A549 (cell line): ENCODE measurements at regions not wholly inside any gene's neighbourhood (a gene's known extent, or its start where the extent isn't known, plus 50 kb on each side); places are given as distances from the start of the nearest gene placed in this dataset.
A peak's percentile ranks its signal among the peaks of the same experiment; 100 is the strongest.

Experiments used
- ATAC-seq, 2 experiments: fragments of 200-7000 bp in 1 of 2; fragments of >200 bp in 1 of 2; cut with Nextera tagmentation in 1 of 2; cut with Tn5 transposase in 1 of 2; 3 replicates each; pipeline versions ENCODE4 v1.8.0 to v1.9.1; 2018 to 2020; ENCODE audit warnings: mild to moderate bottlenecking in 1 of 2, moderate library complexity in 1 of 2
- CTCF ChIA-PET: fragments of 300-600 bp; sonication (Branson Sonifier 250); formaldehyde crosslinking; extraction: SDS; loops from one replicate; lab custom pipeline; 2021; ENCODE audit warnings: antibody characterized with exemption, inconsistent platforms; lab: Yijun Ruan, JAX
- POLR2A ChIA-PET: fragments of 350-600 bp; formaldehyde crosslinking; extraction: SDS; loops from one replicate; lab custom pipeline; 2021; ENCODE audit warnings: antibody characterized with exemption, inconsistent platforms; lab: Yijun Ruan, JAX
- DNase-seq, 2 experiments: peaks; one replicate each; pipeline versions ENCODE4 v3.0.0 to v3.0.0-alpha.2; 2011 to 2016; ENCODE audit warnings: low read depth in 1 of 2, low spot score in 1 of 2
- FAIRE-seq: peaks from 2 replicates; lab custom pipeline; 2011; peaks lifted over from hg19 to GRCh38; lab: Jason Lieb, UNC
- H3K27ac ChIP-seq, 2 experiments: fragments of >200 bp; sonication (Bioruptor Twin); formaldehyde crosslinking; 3 replicates each; pipeline ENCODE4 v1.5.1; 2016 to 2017
- H3K4me1 ChIP-seq: fragments of >200 bp; sonication (Bioruptor Twin); formaldehyde crosslinking; 3 replicates; pipeline ENCODE4 v1.6.1; 2016
- H3K4me2 ChIP-seq: fragments of >200 bp; sonication (Bioruptor Twin); formaldehyde crosslinking; 3 replicates; pipeline ENCODE4 v1.6.1; 2016
- H3K4me3 ChIP-seq: fragments of >200 bp; sonication (Bioruptor Twin); formaldehyde crosslinking; 3 replicates; pipeline ENCODE4 v1.5.1; 2016
- H3K9me3 ChIP-seq: fragments of >200 bp; sonication (Bioruptor Twin); formaldehyde crosslinking; 3 replicates; pipeline ENCODE4 v1.6.1; 2016
- BCL3 ChIP-seq: fragments of >200 bp; sonication (Bioruptor Twin); formaldehyde crosslinking; IDR thresholded peaks from 3 replicates; pipeline ENCODE4 v1.6.1; 2016
- BHLHE40 ChIP-seq: IDR thresholded peaks from 2 replicates; pipeline ENCODE4 v1.6.1; 2012; ENCODE audit warnings: low read depth, low read length, inconsistent platforms
- CBX8 ChIP-seq: fragments of 200-600 bp; sonication (generic); IDR thresholded peaks from 2 replicates; pipeline ENCODE4 v1.6.1; 2016
- CTCF ChIP-seq: fragments of >200 bp; sonication (Bioruptor Twin); formaldehyde crosslinking; IDR thresholded peaks from 3 replicates; pipeline ENCODE4 v1.5.1; 2016
- EP300 ChIP-seq, 2 experiments: fragments of >200 bp; sonication (Bioruptor Twin); formaldehyde crosslinking; IDR thresholded peaks; 2 replicates in 1 of 2; 3 replicates in 1 of 2; pipeline ENCODE4 v1.6.1; 2016 to 2017
- ESRRA ChIP-seq: fragments of 150-350 bp; IDR thresholded peaks from 2 replicates; pipeline ENCODE4 v1.6.1; 2014; ENCODE audit warnings: mild to moderate bottlenecking, low read length, borderline replicate concordance
- FOSB ChIP-seq: fragments of 250-450 bp; sonication (Bioruptor Pico); IDR thresholded peaks from 2 replicates; pipeline ENCODE4 v1.5.0; 2020; ENCODE audit warnings: mild to moderate bottlenecking, moderate library complexity
- HMGXB4 ChIP-seq: fragments of 250-450 bp; sonication (Bioruptor Pico); IDR thresholded peaks from 2 replicates; pipeline ENCODE4 v1.5.0; 2021; ENCODE audit warnings: mild to moderate bottlenecking, moderate library complexity, borderline replicate concordance
- HOXA7 ChIP-seq: fragments of 250-450 bp; sonication (Bioruptor Pico); IDR thresholded peaks from 2 replicates; pipeline ENCODE4 v1.5.0; 2020; ENCODE audit warnings: mild to moderate bottlenecking, moderate library complexity
- KDM5A ChIP-seq: fragments of 200-600 bp; sonication (generic); IDR thresholded peaks from 2 replicates; pipeline ENCODE4 v1.6.1; 2016; ENCODE audit warnings: antibody characterized with exemption, mild to moderate bottlenecking
- RAD21 ChIP-seq, 2 experiments: fragments of >200 bp in 1 of 2; sonication (Bioruptor Twin) in 1 of 2; formaldehyde crosslinking in 1 of 2; IDR thresholded peaks in 1 of 2; conservative IDR thresholded peaks in 1 of 2; 2 replicates in 1 of 2; 3 replicates in 1 of 2; pipeline ENCODE4 v1.6.1; 2012 to 2018; ENCODE audit warnings: inconsistent platforms in 1 of 2
- RARB ChIP-seq: fragments of 250-450 bp; sonication (Bioruptor Pico); IDR thresholded peaks from 2 replicates; pipeline ENCODE4 v1.8.0; 2021; ENCODE audit warnings: mild to moderate bottlenecking, moderate library complexity
- REST ChIP-seq: fragments of 200-600 bp; sonication (generic); IDR thresholded peaks from 2 replicates; pipeline ENCODE4 v1.6.1; 2016; ENCODE audit warnings: antibody characterized with exemption, mild to moderate bottlenecking, moderate library complexity
- SMC3 ChIP-seq: fragments of >200 bp; sonication (Bioruptor Twin); formaldehyde crosslinking; IDR thresholded peaks from 3 replicates; pipeline ENCODE4 v1.6.1; 2018; ENCODE audit warnings: inconsistent platforms
- TFCP2L1 ChIP-seq: fragments of 250-450 bp; sonication (Bioruptor Pico); IDR thresholded peaks from 2 replicates; pipeline ENCODE4 v1.5.0; 2021; ENCODE audit warnings: mild to moderate bottlenecking
- USF2 ChIP-seq: fragments of 450-650 bp; IDR thresholded peaks from 2 replicates; pipeline ENCODE4 v1.6.1; 2014; ENCODE audit warnings: antibody characterized with exemption
- WGBS: methylation state at CpG from one replicate; pipeline ENCODE4 v1.1.6; 2017; ENCODE audit errors: missing lambda C conversion rate; 5-methylcytosine and 5-hydroxymethylcytosine counted together

- Histone ChIP-seq H3K4me2 (no peak overlapping the region), H3K4me3 (no peak overlapping the region), H3K4me1 (no peaks in the 10 kb centered on the region), H3K27ac (no peak overlapping the region), H3K9me3 (peaks cover 5% of the 10 kb centered on the region; the same call in 1 of the 3 replicates)
- POLR2A ChIA-PET: no interaction called here
- CTCF ChIA-PET: interaction anchor here (0.6 to 1.8 kb wide), 3 partner anchors 9 to 34 kb away, joined by 4 to 9 read pairs (median 4); no protein-coding TSS in a partner anchor
- no peak for TF ChIP-seq EP300 (IDR thresholded peaks at IDR 0.05)
- no peak for TF ChIP-seq HOXA7
- TF ChIP-seq SMC3: peak; percentile 81
- TF ChIP-seq RARB (CRISPR knock-in tag): no peak
- TF ChIP-seq REST: no peak
- no peak for TF ChIP-seq KDM5A
- TF ChIP-seq HMGXB4 (CRISPR knock-in tag): no peak
- TF ChIP-seq RAD21 (conservative IDR thresholded peaks at IDR 0.05 in 1 of 2, IDR thresholded peaks at IDR 0.05 in 1 of 2): peak; percentile 65 to 72
- no peak for TF ChIP-seq USF2
- TF ChIP-seq BHLHE40: no peak
- no peak for TF ChIP-seq CBX8
- no peak for TF ChIP-seq BCL3
- no peak for TF ChIP-seq FOSB (CRISPR knock-in tag)
- TF ChIP-seq ESRRA: no peak
- peak; percentile 71 for TF ChIP-seq CTCF
- TF ChIP-seq TFCP2L1 (CRISPR knock-in tag): no peak
- peak; percentile 6 to 39 for DNase-seq
- 5% methylated on average over 1 of the region's 1 CpG for WGBS
- FAIRE-seq: no peak
- ATAC-seq: no peak
These were observed 603.8 kb downstream of the TLE4 start for GRCh38 chr9:80175286-80176150.
